K562 (cell line): ENCODE measurements at regions not wholly inside any gene's neighbourhood (a gene's known extent, or its start where the extent isn't known, plus 50 kb on each side); places are given as distances from the start of the nearest gene placed in this dataset.

Source experiments
- ATAC-seq: fragments of 200-7000 bp; cut with Tn5 transposase; 3 replicates; pipeline ENCODE4 v1.9.1; 2020; ENCODE audit warnings: moderate library complexity
- BruUV-seq: library from RNA; stranded (reverse); fragments of 400-500 nt; replicated peaks from 2 replicates; lab custom pipeline; 2021; lab: Mats Ljungman, UMichigan
- CTCF ChIA-PET: fragments of 300-600 bp; formaldehyde crosslinking; extraction: SDS; loops from one replicate; lab custom pipeline; 2021; ENCODE audit warnings: low intra/inter-chr PET ratio; lab: Yijun Ruan, JAX
- POLR2A ChIA-PET: fragments of 300-600, 350-650 bp; sonication (Branson Sonifier 250); formaldehyde crosslinking; extraction: SDS; loops from one replicate; lab custom pipeline; 2021; ENCODE audit warnings: antibody characterized with exemption, inconsistent platforms; lab: Yijun Ruan, JAX
- DNase-seq, 4 experiments: peaks; one replicate each; pipeline versions ENCODE4 v3.0.0 to v3.0.0-alpha.2; 2011 to 2018; ENCODE audit warnings: low spot score in 3 of 4, mixed read lengths in 3 of 4; ENCODE audit errors: extremely low read depth in 1 of 4
- FAIRE-seq: peaks from 2 replicates; lab custom pipeline; 2011; peaks lifted over from hg19 to GRCh38; lab: Jason Lieb, UNC
- H2AFZ ChIP-seq: 2 replicates; pipeline ENCODE4 v1.6.0; 2011; ENCODE audit warnings: low read depth, low read length, control low read depth, inconsistent platforms
- H3K27ac ChIP-seq: fragments of 200-600 bp; 3 replicates; pipeline ENCODE4 v1.8.0; 2011; ENCODE audit warnings: low read depth, mild to moderate bottlenecking, control low read depth, inconsistent platforms, low read length, moderate library complexity, mixed read lengths; ENCODE audit errors: extremely low read depth
- H3K27me3 ChIP-seq, 2 experiments: fragments of 300-600 bp in 1 of 2; 2 replicates in 1 of 2; 3 replicates in 1 of 2; pipeline versions ENCODE4 v1.6.0 to v1.8.0; 2011; ENCODE audit warnings: inconsistent platforms in 2 of 2, low read length in 2 of 2, mild to moderate bottlenecking in 1 of 2, mixed read lengths in 1 of 2, moderate library complexity in 1 of 2; ENCODE audit not compliant: control insufficient read depth in 2 of 2, insufficient read depth in 2 of 2
- H3K36me3 ChIP-seq: fragments of 300-600 bp; 3 replicates; pipeline ENCODE4 v1.8.0; 2011; ENCODE audit warnings: mild to moderate bottlenecking, low read length, inconsistent platforms; ENCODE audit not compliant: control insufficient read depth, insufficient read depth
- H3K4me1 ChIP-seq, 2 experiments: fragments of 200-600 bp in 1 of 2; replicated peaks in 1 of 2; 2 replicates in 1 of 2; 3 replicates in 1 of 2; pipeline versions ENCODE4 v1.5.1 to v1.8.0; 2011; ENCODE audit warnings: inconsistent platforms in 2 of 2, low read length in 2 of 2, mild to moderate bottlenecking in 1 of 2, mixed read lengths in 1 of 2, moderate library complexity in 1 of 2; ENCODE audit not compliant: control insufficient read depth in 2 of 2, insufficient read depth in 2 of 2
- H3K4me2 ChIP-seq: 2 replicates; pipeline ENCODE4 v1.6.1; 2011; ENCODE audit warnings: low read length, control low read depth, inconsistent platforms, mixed read lengths; ENCODE audit not compliant: insufficient read depth
- H3K4me3 ChIP-seq: fragments of 200-600 bp; sonication (generic), shearing (Covaris generic); 2 replicates; pipeline ENCODE4 v1.5.1; 2016; ENCODE audit warnings: control low read depth, inconsistent platforms
- H3K79me2 ChIP-seq: fragments of 200-600 bp; 3 replicates; pipeline ENCODE4 v1.8.0; 2011; ENCODE audit warnings: low read length, inconsistent platforms; ENCODE audit not compliant: control insufficient read depth, insufficient read depth
- H3K9ac ChIP-seq, 2 experiments: 2 replicates each; pipeline versions ENCODE4 v1.6.0 to v1.6.1; 2011; ENCODE audit warnings: low read depth in 2 of 2, low read length in 2 of 2, control low read depth in 1 of 2, inconsistent platforms in 1 of 2, mild to moderate bottlenecking in 1 of 2, mixed read lengths in 1 of 2; ENCODE audit not compliant: insufficient read depth in 1 of 2
- H3K9me1 ChIP-seq: one replicate; pipeline ENCODE4 v1.6.0; 2011; ENCODE audit warnings: inconsistent platforms, mild to moderate bottlenecking, low read length, moderate library complexity; ENCODE audit not compliant: control insufficient read depth, insufficient read depth
- H3K9me3 ChIP-seq: replicated peaks from 2 replicates; pipeline ENCODE4 v1.5.1; 2011; ENCODE audit warnings: low read depth, low read length, inconsistent platforms; ENCODE audit not compliant: control insufficient read depth, insufficient read depth
- H4K20me1 ChIP-seq: replicated peaks from 2 replicates; pipeline ENCODE4 v1.6.1; 2011; ENCODE audit warnings: low read length, inconsistent platforms, mixed read lengths; ENCODE audit not compliant: control insufficient read depth, insufficient read depth
- ASH1L ChIP-seq: fragments of 450-650 bp; IDR thresholded peaks from 2 replicates; pipeline ENCODE4 v1.6.1; 2018; ENCODE audit warnings: borderline replicate concordance, mild to moderate bottlenecking, low read depth; ENCODE audit not compliant: partially characterized antibody
- CHD2 ChIP-seq: IDR thresholded peaks from 2 replicates; pipeline ENCODE4 v1.6.1; 2011; ENCODE audit warnings: low read depth, low read length
- E2F1 ChIP-seq: sonication (generic); formaldehyde crosslinking; IDR thresholded peaks from 2 replicates; pipeline ENCODE4 v1.8.1; 2023; ENCODE audit warnings: mild to moderate bottlenecking, missing genetic modification reagents, moderate library complexity
- HBP1 ChIP-seq: fragments of 450-650 bp; formaldehyde crosslinking; IDR thresholded peaks from 2 replicates; pipeline ENCODE4 v1.4.0; 2022; ENCODE audit warnings: missing genetic modification characterization
- RAD21 ChIP-seq, 2 experiments: fragments of 250-450 bp in 1 of 2; fragments of 450-650 bp in 1 of 2; sonication (Bioruptor Pico) in 1 of 2; formaldehyde crosslinking in 1 of 2; IDR thresholded peaks in 1 of 2; conservative IDR thresholded peaks in 1 of 2; 2 replicates each; pipeline versions ENCODE4 v1.4.0 to v1.8.0; 2020 to 2022; ENCODE audit warnings: mild to moderate bottlenecking in 2 of 2, moderate library complexity in 1 of 2
- RERE ChIP-seq: sonication (generic); formaldehyde crosslinking; IDR thresholded peaks from 2 replicates; pipeline ENCODE4 v1.8.0; 2023; ENCODE audit warnings: missing genetic modification reagents, mild to moderate bottlenecking, borderline replicate concordance
- ZNF274 ChIP-seq: IDR thresholded peaks from 2 replicates; pipeline ENCODE4 v1.6.1; 2011; ENCODE audit warnings: low read depth, mild to moderate bottlenecking, low read length, moderate library complexity, borderline replicate concordance
- WGBS: fragments of 100-300 bp; shearing (Covaris generic); methylation state at CpG from one replicate; pipeline ENCODE4 v1.1.6; 2016; ENCODE audit warnings: low coverage, mixed read lengths; ENCODE audit not compliant: insufficient coverage; ENCODE audit errors: missing lambda C conversion rate; 5-methylcytosine and 5-hydroxymethylcytosine counted together
- in situ Hi-C: fragments of 300-500 bp; cut with MboI; formaldehyde crosslinking; loops from 4 replicates; pipeline ENCODE4 v1.15.0; 2018; ENCODE audit warnings: inconsistent platforms, mixed read lengths
- intact Hi-C: fragments of 100-400 bp; cut with micrococcal nuclease; formaldehyde crosslinking; loops from 2 replicates; pipeline ENCODE4 v1.14.2; 2022

GRCh38 chr13:99884913-99885312, 86.7 kb downstream of the ZIC5 start:
- no peak for FAIRE-seq
- Histone ChIP-seq H3K27ac (no peak overlapping the region), H3K36me3 (no peaks in the 10 kb centered on the region), H3K79me2 (no peaks in the 10 kb centered on the region), H3K9ac (no peak overlapping the region), H2AFZ (no peak overlapping the region), H3K4me2 (no peak overlapping the region), H3K27me3 (peaks cover 2 to 34% of the 10 kb centered on the region in 2 experiments; a peak in 3 of 5 replicates), H3K4me3 (no peak overlapping the region), H4K20me1 (peaks cover 3% of the 10 kb centered on the region; the same call in 1 of the 2 replicates), H3K9me1 (no peaks in the 10 kb centered on the region), H3K4me1 (no peaks in the 10 kb centered on the region; a peak in 1 of 5 replicates), H3K9me3 (no peaks in the 10 kb centered on the region)
- TF ChIP-seq E2F1 (CRISPR knock-in tag) (no peak), ZNF274 (no peak), RAD21 (CRISPR knock-in tag; conservative IDR thresholded peaks at IDR 0.05 in 1 of 2, IDR thresholded peaks at IDR 0.05 in 1 of 2) (no peak), RERE (no peak), ASH1L (no peak), HBP1 (CRISPR knock-in tag) (no peak), CHD2 (no peak)
- in situ Hi-C loops (no loop called here), intact Hi-C loops (no loop called here)
- no peak for DNase-seq
- ATAC-seq = no peak
- ChIA-PET CTCF (no interaction called here), POLR2A (no interaction called here)
- no TSS peak for BruUV-seq
- WGBS = 0% methylated on average over 6 of the region's 6 CpGs
